A549 (cell line): ENCODE measurements at regions not wholly inside any gene's neighbourhood (a gene's known extent, or its start where the extent isn't known, plus 50 kb on each side); places are given as distances from the start of the nearest gene placed in this dataset.

ENCODE experiments used
- ATAC-seq, 2 experiments: fragments of 200-7000 bp in 1 of 2; fragments of >200 bp in 1 of 2; cut with Nextera tagmentation in 1 of 2; cut with Tn5 transposase in 1 of 2; 3 replicates each; pipeline versions ENCODE4 v1.8.0 to v1.9.1; 2018 to 2020; ENCODE audit warnings: mild to moderate bottlenecking in 1 of 2, moderate library complexity in 1 of 2
- CTCF ChIA-PET: fragments of 300-600 bp; sonication (Branson Sonifier 250); formaldehyde crosslinking; extraction: SDS; loops from one replicate; lab custom pipeline; 2021; ENCODE audit warnings: antibody characterized with exemption, inconsistent platforms; lab: Yijun Ruan, JAX
- POLR2A ChIA-PET: fragments of 350-600 bp; formaldehyde crosslinking; extraction: SDS; loops from one replicate; lab custom pipeline; 2021; ENCODE audit warnings: antibody characterized with exemption, inconsistent platforms; lab: Yijun Ruan, JAX
- DNase-seq, 2 experiments: peaks; one replicate each; pipeline versions ENCODE4 v3.0.0 to v3.0.0-alpha.2; 2011 to 2016; ENCODE audit warnings: low read depth in 1 of 2, low spot score in 1 of 2
- FAIRE-seq: peaks from 2 replicates; lab custom pipeline; 2011; peaks lifted over from hg19 to GRCh38; lab: Jason Lieb, UNC
- H3K27ac ChIP-seq, 2 experiments: fragments of >200 bp; sonication (Bioruptor Twin); formaldehyde crosslinking; 3 replicates each; pipeline ENCODE4 v1.5.1; 2016 to 2017
- H3K4me1 ChIP-seq: fragments of >200 bp; sonication (Bioruptor Twin); formaldehyde crosslinking; 3 replicates; pipeline ENCODE4 v1.6.1; 2016
- H3K4me2 ChIP-seq: fragments of >200 bp; sonication (Bioruptor Twin); formaldehyde crosslinking; 3 replicates; pipeline ENCODE4 v1.6.1; 2016
- H3K4me3 ChIP-seq: fragments of >200 bp; sonication (Bioruptor Twin); formaldehyde crosslinking; 3 replicates; pipeline ENCODE4 v1.5.1; 2016
- H3K9me3 ChIP-seq: fragments of >200 bp; sonication (Bioruptor Twin); formaldehyde crosslinking; 3 replicates; pipeline ENCODE4 v1.6.1; 2016
- BCL3 ChIP-seq: fragments of >200 bp; sonication (Bioruptor Twin); formaldehyde crosslinking; IDR thresholded peaks from 3 replicates; pipeline ENCODE4 v1.6.1; 2016
- CBX8 ChIP-seq: fragments of 200-600 bp; sonication (generic); IDR thresholded peaks from 2 replicates; pipeline ENCODE4 v1.6.1; 2016
- EHMT2 ChIP-seq: fragments of 200-600 bp; sonication (generic); IDR thresholded peaks from 2 replicates; pipeline ENCODE4 v1.6.1; 2016; ENCODE audit warnings: antibody characterized with exemption, low read depth, mild to moderate bottlenecking, moderate library complexity
- ESRRA ChIP-seq: fragments of 150-350 bp; IDR thresholded peaks from 2 replicates; pipeline ENCODE4 v1.6.1; 2014; ENCODE audit warnings: mild to moderate bottlenecking, low read length, borderline replicate concordance
- JUNB ChIP-seq: fragments of >200 bp; sonication (Bioruptor Twin); formaldehyde crosslinking; IDR thresholded peaks from 2 replicates; pipeline ENCODE4 v1.6.1; 2016
- MAFK ChIP-seq: fragments of 450-650 bp; IDR thresholded peaks from 2 replicates; pipeline ENCODE4 v1.6.1; 2014; ENCODE audit not compliant: partially characterized antibody
- RARB ChIP-seq: fragments of 250-450 bp; sonication (Bioruptor Pico); IDR thresholded peaks from 2 replicates; pipeline ENCODE4 v1.8.0; 2021; ENCODE audit warnings: mild to moderate bottlenecking, moderate library complexity
- SREBF2 ChIP-seq: fragments of 450-650 bp; IDR thresholded peaks from 2 replicates; pipeline ENCODE4 v1.6.1; 2014; ENCODE audit warnings: mild to moderate bottlenecking, moderate library complexity
- USF2 ChIP-seq: fragments of 450-650 bp; IDR thresholded peaks from 2 replicates; pipeline ENCODE4 v1.6.1; 2014; ENCODE audit warnings: antibody characterized with exemption
- WGBS: methylation state at CpG from one replicate; pipeline ENCODE4 v1.1.6; 2017; ENCODE audit errors: missing lambda C conversion rate; 5-methylcytosine and 5-hydroxymethylcytosine counted together
- TF ChIP-seq, protein P1 (sequence below): fragments of 250-450 bp; sonication (Bioruptor Pico); IDR thresholded peaks from 2 replicates; pipeline ENCODE4 v1.5.0; 2021; ENCODE audit warnings: mild to moderate bottlenecking, moderate library complexity, borderline replicate concordance
- TF ChIP-seq, protein P2 (sequence below): fragments of >200 bp; sonication (Bioruptor Twin); formaldehyde crosslinking; IDR thresholded peaks from 2 replicates; pipeline ENCODE4 v1.6.1; 2016
- TF ChIP-seq, protein P3 (sequence below): IDR thresholded peaks from 2 replicates; pipeline ENCODE4 v1.6.1; 2012

GRCh38 chr10:129042776-129043595 lies 424.1 kb upstream of the MGMT start (continued):
- TF ChIP-seq, protein P1, sequence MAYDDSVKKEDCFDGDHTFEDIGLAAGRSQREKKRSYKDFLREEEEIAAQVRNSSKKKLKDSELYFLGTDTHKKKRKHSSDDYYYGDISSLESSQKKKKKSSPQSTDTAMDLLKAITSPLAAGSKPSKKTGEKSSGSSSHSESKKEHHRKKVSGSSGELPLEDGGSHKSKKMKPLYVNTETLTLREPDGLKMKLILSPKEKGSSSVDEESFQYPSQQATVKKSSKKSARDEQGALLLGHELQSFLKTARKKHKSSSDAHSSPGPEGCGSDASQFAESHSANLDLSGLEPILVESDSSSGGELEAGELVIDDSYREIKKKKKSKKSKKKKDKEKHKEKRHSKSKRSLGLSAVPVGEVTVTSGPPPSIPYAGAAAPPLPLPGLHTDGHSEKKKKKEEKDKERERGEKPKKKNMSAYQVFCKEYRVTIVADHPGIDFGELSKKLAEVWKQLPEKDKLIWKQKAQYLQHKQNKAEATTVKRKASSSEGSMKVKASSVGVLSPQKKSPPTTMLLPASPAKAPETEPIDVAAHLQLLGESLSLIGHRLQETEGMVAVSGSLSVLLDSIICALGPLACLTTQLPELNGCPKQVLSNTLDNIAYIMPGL (CRISPR knock-in tag): no peak

- 58% methylated on average over 3 of the region's 3 CpGs for WGBS
- Histone ChIP-seq H3K9me3 (no peaks in the 10 kb centered on the region), H3K4me3 (no peak overlapping the region), H3K4me1 (no peaks in the 10 kb centered on the region), H3K27ac (no peak overlapping the region), H3K4me2 (no peak overlapping the region)
- ATAC-seq (no peak), FAIRE-seq (no peak), DNase-seq (no peak)
- ChIA-PET CTCF (no interaction called here), POLR2A (no interaction called here)
- TF ChIP-seq, protein P1 (CRISPR knock-in tag): no peak
- TF ChIP-seq USF2 (no peak), SREBF2 (no peak)
- TF ChIP-seq, protein P2, sequence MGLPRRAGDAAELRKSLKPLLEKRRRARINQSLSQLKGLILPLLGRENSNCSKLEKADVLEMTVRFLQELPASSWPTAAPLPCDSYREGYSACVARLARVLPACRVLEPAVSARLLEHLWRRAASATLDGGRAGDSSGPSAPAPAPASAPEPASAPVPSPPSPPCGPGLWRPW: no peak
- TF ChIP-seq, all 56 proteins: peak for 0
Observed at GRCh38 chr10:129043691-129044090, 423.4 kb upstream of the MGMT start.

DNA sequence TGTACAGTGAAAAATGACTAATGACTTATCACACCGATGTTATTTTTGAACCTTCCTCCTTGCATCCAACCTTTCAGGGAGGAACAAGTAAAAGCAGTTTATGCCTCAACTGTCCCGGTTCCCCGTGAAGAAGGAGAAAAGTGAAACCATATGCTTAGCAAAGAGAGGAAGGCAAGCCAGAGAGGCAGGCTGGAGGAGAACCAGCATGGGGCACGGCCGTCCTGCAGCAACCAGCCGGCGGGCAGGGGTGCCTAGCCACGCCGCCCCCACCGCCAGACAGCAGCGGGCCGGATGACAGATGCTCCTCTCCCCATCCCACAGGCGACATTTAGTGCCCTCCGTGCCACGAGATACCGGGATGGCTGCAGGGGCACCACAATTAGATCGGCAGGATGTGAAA lies 421.4 kb upstream of the MGMT start:
- no peak overlapping the region for H3K4me3 ChIP-seq
- FAIRE-seq (no peak), DNase-seq (no peak), ATAC-seq (no peak)
- H3K4me2 ChIP-seq: no peak overlapping the region
- H3K9me3 ChIP-seq: no peaks in the 10 kb centered on the region
- POLR2A ChIA-PET: no interaction called here
- H3K27ac ChIP-seq: no peak overlapping the region
- CTCF ChIA-PET: no interaction called here
- no peaks in the 10 kb centered on the region for H3K4me1 ChIP-seq
- WGBS: 36% methylated on average over 17 of the region's 17 CpGs
- TF ChIP-seq, protein P3, sequence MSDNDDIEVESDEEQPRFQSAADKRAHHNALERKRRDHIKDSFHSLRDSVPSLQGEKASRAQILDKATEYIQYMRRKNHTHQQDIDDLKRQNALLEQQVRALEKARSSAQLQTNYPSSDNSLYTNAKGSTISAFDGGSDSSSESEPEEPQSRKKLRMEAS: no peak
- TF ChIP-seq CBX8 (no peak), RARB (CRISPR knock-in tag) (no peak)

DNA sequence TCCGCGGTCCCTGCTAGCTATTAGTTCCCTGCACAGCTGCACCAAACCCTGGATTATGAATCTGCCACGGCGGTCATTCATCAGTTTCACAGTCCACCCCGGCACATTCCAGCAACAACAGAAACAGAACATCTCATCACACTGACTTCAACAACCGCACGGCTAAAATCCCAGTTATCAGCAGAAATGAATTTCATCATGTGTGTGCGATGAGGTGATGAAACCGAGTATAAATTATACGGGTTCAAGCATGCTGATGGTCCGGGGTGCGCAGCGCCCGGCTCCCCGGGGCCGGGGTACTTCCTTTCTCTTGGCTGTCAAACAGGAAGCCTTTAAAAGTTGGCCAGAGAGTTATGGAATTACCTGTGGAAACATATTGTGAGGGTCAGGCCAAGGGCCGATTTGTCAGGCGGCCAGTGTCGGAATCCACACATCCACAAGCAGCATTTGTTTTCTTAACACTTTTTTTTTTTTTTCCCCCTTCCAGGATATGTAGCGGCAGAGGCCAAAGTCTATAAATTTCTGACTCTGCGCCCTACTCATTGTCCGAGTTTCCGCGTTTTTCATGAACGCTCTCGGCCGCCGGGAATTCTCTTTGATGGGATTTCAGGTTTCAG lies 420.9 kb upstream of the MGMT start:
- no peaks in the 10 kb centered on the region for H3K4me1 ChIP-seq
- H3K9me3 ChIP-seq: no peaks in the 10 kb centered on the region
- TF ChIP-seq BCL3 (no peak), JUNB (no peak), ESRRA (no peak), MAFK (no peak), EHMT2 (no peak)
- FAIRE-seq: no peak
- H3K27ac ChIP-seq: no peak overlapping the region
- no peak overlapping the region for H3K4me3 ChIP-seq
- no peak for ATAC-seq
- DNase-seq: no peak
- WGBS: 53% methylated on average over 28 of the region's 28 CpGs
- ChIA-PET POLR2A (no interaction called here), CTCF (no interaction called here)
- H3K4me2 ChIP-seq: no peak overlapping the region
